ENCODE measurements at regions not wholly inside any gene's neighbourhood (a gene's known extent, or its start where the extent isn't known, plus 50 kb on each side); places are given as distances from the start of the nearest gene placed in this dataset.
"Not testable (repeated sequence)": the region's sequence is repeated elsewhere in the genome, so short reads cannot be mapped to it uniquely, and the experiment has no call there.

GRCh38 chr21:27893619-27894018 lies 926.7 kb upstream of the ADAMTS5 start:
- H3K4me3 ChIP-seq (ENCODE audit: low read length); DNase-seq; H3K36me3 ChIP-seq (ENCODE audit: control insufficient read depth in 2 of 3, insufficient read depth in 3 of 3, low read length in 3 of 3); intact Hi-C loops (cut with micrococcal nuclease); H3K9me3 ChIP-seq (ENCODE audit: control insufficient read depth in 2 of 3, low read length in 3 of 3); POLR2A ChIA-PET; H3K27me3 Mint-ChIP-seq; H3K9me3 Mint-ChIP-seq; H3K27ac Mint-ChIP-seq; ATAC-seq; H3K36me3 Mint-ChIP-seq; H3K4me3 Mint-ChIP-seq; CTCF ChIA-PET; H3K27me3 ChIP-seq (ENCODE audit: control insufficient read depth in 2 of 2, insufficient read depth in 2 of 2, low read length in 2 of 2); H3K4me1 ChIP-seq (ENCODE audit: control insufficient read depth in 2 of 2, insufficient read depth in 2 of 2, low read length in 2 of 2); H3K4me1 Mint-ChIP-seq; H3K27ac ChIP-seq (ENCODE audit: low read depth, low read length): not testable (repeated sequence)

GRCh38 chr21:27891495-27891894 lies 924.6 kb upstream of the ADAMTS5 start:
- H3K4me1 Mint-ChIP-seq; H3K27me3 ChIP-seq (ENCODE audit: control insufficient read depth in 2 of 2, insufficient read depth in 2 of 2, low read length in 2 of 2); intact Hi-C loops (cut with micrococcal nuclease); H3K27ac Mint-ChIP-seq; CTCF ChIA-PET; POLR2A ChIA-PET; DNase-seq; H3K9me3 ChIP-seq (ENCODE audit: control insufficient read depth in 2 of 3, low read length in 3 of 3); H3K4me3 ChIP-seq (ENCODE audit: low read length); H3K27me3 Mint-ChIP-seq; ATAC-seq; H3K27ac ChIP-seq (ENCODE audit: low read depth, low read length); H3K4me3 Mint-ChIP-seq; H3K36me3 ChIP-seq (ENCODE audit: control insufficient read depth in 2 of 3, insufficient read depth in 3 of 3, low read length in 3 of 3); H3K4me1 ChIP-seq (ENCODE audit: control insufficient read depth in 2 of 2, insufficient read depth in 2 of 2, low read length in 2 of 2); H3K9me3 Mint-ChIP-seq; H3K36me3 Mint-ChIP-seq: not testable (repeated sequence)

- H3K27me3 Mint-ChIP-seq; H3K4me3 ChIP-seq (ENCODE audit: low read length); POLR2A ChIA-PET; H3K9me3 ChIP-seq (ENCODE audit: control insufficient read depth in 2 of 3, low read length in 3 of 3); DNase-seq; H3K27me3 ChIP-seq (ENCODE audit: control insufficient read depth in 2 of 2, insufficient read depth in 2 of 2, low read length in 2 of 2); CTCF ChIA-PET; H3K4me1 ChIP-seq (ENCODE audit: control insufficient read depth in 2 of 2, insufficient read depth in 2 of 2, low read length in 2 of 2); H3K27ac Mint-ChIP-seq; H3K36me3 Mint-ChIP-seq; ATAC-seq; H3K4me1 Mint-ChIP-seq; intact Hi-C loops (cut with micrococcal nuclease); H3K9me3 Mint-ChIP-seq; H3K27ac ChIP-seq (ENCODE audit: low read depth, low read length); H3K4me3 Mint-ChIP-seq; H3K36me3 ChIP-seq (ENCODE audit: control insufficient read depth in 2 of 3, insufficient read depth in 3 of 3, low read length in 3 of 3): not testable (repeated sequence)
These were observed 921.0 kb upstream of the ADAMTS5 start for GRCh38 chr21:27887808-27888455.

- H3K9me3 Mint-ChIP-seq = peaks cover 0 to 6% (median 0%) of the 10 kb centered on the region in 11 donors
- CTCF ChIA-PET = no interaction called here
These were observed 918.4 kb upstream of the ADAMTS5 start for GRCh38 chr21:27885296-27885711.

GRCh38 chr21:27881331-27881730 lies 914.4 kb upstream of the ADAMTS5 start:
- POLR2A ChIA-PET = not testable (repeated sequence)

More at GRCh38 chr21:27885296-27885711, 918.4 kb upstream of the ADAMTS5 start:
- Histone ChIP-seq H3K27me3 (ENCODE audit: control insufficient read depth in 2 of 2, insufficient read depth in 2 of 2, low read length in 2 of 2) (no peaks in the 10 kb centered on the region), H3K9me3 (ENCODE audit: control insufficient read depth in 2 of 3, low read length in 3 of 3) (no peaks in the 10 kb centered on the region), H3K4me1 (ENCODE audit: control insufficient read depth in 2 of 2, insufficient read depth in 2 of 2, low read length in 2 of 2) (no peaks in the 10 kb centered on the region), H3K27ac (ENCODE audit: low read depth, low read length) (no peak overlapping the region), H3K36me3 (ENCODE audit: control insufficient read depth in 2 of 3, insufficient read depth in 3 of 3, low read length in 3 of 3) (no peaks in the 10 kb centered on the region), H3K4me3 (ENCODE audit: low read length) (no peak overlapping the region)
- ATAC-seq = no peak
- intact Hi-C loops (cut with micrococcal nuclease) = no loop called here
- H3K27ac Mint-ChIP-seq = no peak overlapping the region
- no peak overlapping the region for H3K4me3 Mint-ChIP-seq
- no peaks in the 10 kb centered on the region for H3K36me3 Mint-ChIP-seq
- no peak for DNase-seq
- no peaks in the 10 kb centered on the region for H3K4me1 Mint-ChIP-seq
- POLR2A ChIA-PET = no interaction called here
- no peaks in the 10 kb centered on the region for H3K27me3 Mint-ChIP-seq

GRCh38 chr21:27872411-27872810 lies 905.5 kb upstream of the ADAMTS5 start:
- POLR2A ChIA-PET, H3K4me1 Mint-ChIP-seq: not testable (repeated sequence)

More at GRCh38 chr21:27881331-27881730, 914.4 kb upstream of the ADAMTS5 start:
- H3K4me3 Mint-ChIP-seq; H3K9me3 ChIP-seq (ENCODE audit: control insufficient read depth in 2 of 3, low read length in 3 of 3); H3K27me3 Mint-ChIP-seq; H3K9me3 Mint-ChIP-seq; H3K36me3 Mint-ChIP-seq; H3K27ac ChIP-seq (ENCODE audit: low read depth, low read length); H3K27ac Mint-ChIP-seq; ATAC-seq; H3K27me3 ChIP-seq (ENCODE audit: control insufficient read depth in 2 of 2, insufficient read depth in 2 of 2, low read length in 2 of 2); intact Hi-C loops (cut with micrococcal nuclease); DNase-seq; H3K4me1 ChIP-seq (ENCODE audit: control insufficient read depth in 2 of 2, insufficient read depth in 2 of 2, low read length in 2 of 2); H3K36me3 ChIP-seq (ENCODE audit: control insufficient read depth in 2 of 3, insufficient read depth in 3 of 3, low read length in 3 of 3); CTCF ChIA-PET; H3K4me3 ChIP-seq (ENCODE audit: low read length); H3K4me1 Mint-ChIP-seq: not testable (repeated sequence)

GRCh38 chr21:27870755-27871154 lies 903.9 kb upstream of the ADAMTS5 start:
- H3K27ac ChIP-seq (ENCODE audit: low read depth, low read length); H3K9me3 ChIP-seq (ENCODE audit: control insufficient read depth in 2 of 3, low read length in 3 of 3); H3K4me1 Mint-ChIP-seq; H3K36me3 ChIP-seq (ENCODE audit: control insufficient read depth in 2 of 3, insufficient read depth in 3 of 3, low read length in 3 of 3); H3K4me3 Mint-ChIP-seq; H3K27ac Mint-ChIP-seq; H3K4me3 ChIP-seq (ENCODE audit: low read length); H3K36me3 Mint-ChIP-seq; CTCF ChIA-PET; H3K4me1 ChIP-seq (ENCODE audit: control insufficient read depth in 2 of 2, insufficient read depth in 2 of 2, low read length in 2 of 2); H3K27me3 ChIP-seq (ENCODE audit: control insufficient read depth in 2 of 2, insufficient read depth in 2 of 2, low read length in 2 of 2); ATAC-seq; DNase-seq; intact Hi-C loops (cut with micrococcal nuclease); H3K27me3 Mint-ChIP-seq: not testable (repeated sequence)
- peaks cover 4 to 33% (median 10%) of the 10 kb centered on the region in 11 donors for H3K9me3 Mint-ChIP-seq
- POLR2A ChIA-PET = interaction anchor here (0.7 kb wide), 1 partner anchor 115 kb away, joined by 3 read pairs; no protein-coding TSS in a partner anchor

More at GRCh38 chr21:27872411-27872810, 905.5 kb upstream of the ADAMTS5 start:
- peaks cover 0 to 29% (median 10%) of the 10 kb centered on the region in 11 donors for H3K9me3 Mint-ChIP-seq
- H3K4me3 Mint-ChIP-seq; DNase-seq; CTCF ChIA-PET; H3K27me3 Mint-ChIP-seq; H3K4me3 ChIP-seq (ENCODE audit: low read length); H3K9me3 ChIP-seq (ENCODE audit: control insufficient read depth in 2 of 3, low read length in 3 of 3); H3K36me3 ChIP-seq (ENCODE audit: control insufficient read depth in 2 of 3, insufficient read depth in 3 of 3, low read length in 3 of 3); H3K27ac Mint-ChIP-seq; H3K4me1 ChIP-seq (ENCODE audit: control insufficient read depth in 2 of 2, insufficient read depth in 2 of 2, low read length in 2 of 2); H3K27ac ChIP-seq (ENCODE audit: low read depth, low read length); ATAC-seq; H3K27me3 ChIP-seq (ENCODE audit: control insufficient read depth in 2 of 2, insufficient read depth in 2 of 2, low read length in 2 of 2); intact Hi-C loops (cut with micrococcal nuclease); H3K36me3 Mint-ChIP-seq: not testable (repeated sequence)
